HEK293 (cell line): ENCODE measurements at regions not wholly inside any gene's neighbourhood (a gene's known extent, or its start where the extent isn't known, plus 50 kb on each side); places are given as distances from the start of the nearest gene placed in this dataset.

Source experiments
- CTCF ChIA-PET: fragments of 350-600 bp; formaldehyde crosslinking; extraction: SDS; loops from one replicate; lab custom pipeline; 2021; ENCODE audit warnings: antibody characterized with exemption; lab: Yijun Ruan, JAX
- POLR2A ChIA-PET: fragments of 300-600 bp; formaldehyde crosslinking; extraction: SDS; loops from one replicate; lab custom pipeline; 2020; ENCODE audit warnings: antibody characterized with exemption, inconsistent platforms; lab: Yijun Ruan, JAX
- H3K27ac ChIP-seq: fragments of 200-500 bp; sonication (Bioruptor generic); 2 replicates; pipeline ENCODE4 v1.5.1; 2014; ENCODE audit warnings: low read depth, low read length, control low read depth, inconsistent platforms; ENCODE audit errors: extremely low read depth
- H3K36me3 ChIP-seq, 2 experiments: fragments of 200-500 bp in 1 of 2; sonication (Bioruptor generic) in 1 of 2; 1 replicate in 1 of 2; 2 replicates in 1 of 2; pipeline ENCODE4 v1.5.1; 2014 to 2017; ENCODE audit warnings: inconsistent platforms in 2 of 2, low read length in 2 of 2; ENCODE audit not compliant: control insufficient read depth in 2 of 2, insufficient read depth in 1 of 2
- H3K4me1 ChIP-seq: fragments of 200-500 bp; sonication (Bioruptor generic); 2 replicates; pipeline ENCODE4 v1.5.1; 2014; ENCODE audit warnings: mild to moderate bottlenecking, low read length, inconsistent platforms; ENCODE audit not compliant: control insufficient read depth, insufficient read depth
- H3K4me3 ChIP-seq: 2 replicates; pipeline ENCODE4 v1.5.1; 2011; ENCODE audit warnings: low read depth, mild to moderate bottlenecking, control low read depth, low read length, moderate library complexity
- H3K9me3 ChIP-seq: fragments of 200-500 bp; sonication (Bioruptor generic); 2 replicates; pipeline ENCODE4 v1.5.1; 2014; ENCODE audit warnings: low read depth, low read length, inconsistent platforms; ENCODE audit not compliant: control insufficient read depth, insufficient read depth
- BCL11B ChIP-seq: fragments of 450-650 bp; formaldehyde crosslinking; IDR thresholded peaks from 2 replicates; pipeline ENCODE4 v1.5.1; 2016; ENCODE audit warnings: low read depth, missing biosample characterization, missing genetic modification characterization
- GFI1B ChIP-seq: fragments of 450-650 bp; formaldehyde crosslinking; IDR thresholded peaks from 2 replicates; pipeline ENCODE4 v1.5.1; 2016; ENCODE audit warnings: missing biosample characterization, missing genetic modification characterization
- GLI4 ChIP-seq: fragments of 450-650 bp; formaldehyde crosslinking; IDR thresholded peaks from 2 replicates; pipeline ENCODE4 v1.5.1; 2016; ENCODE audit warnings: missing biosample characterization, missing genetic modification characterization
- HIC1 ChIP-seq: fragments of 450-650 bp; formaldehyde crosslinking; IDR thresholded peaks from 2 replicates; pipeline ENCODE4 v1.5.1; 2016; ENCODE audit warnings: missing biosample characterization, missing genetic modification characterization
- KLF16 ChIP-seq: fragments of 450-650 bp; formaldehyde crosslinking; IDR thresholded peaks from 2 replicates; pipeline ENCODE4 v1.5.1; 2017; ENCODE audit warnings: missing biosample characterization, missing genetic modification characterization
- KLF8 ChIP-seq: fragments of 450-650 bp; formaldehyde crosslinking; IDR thresholded peaks from 2 replicates; pipeline ENCODE4 v1.5.1; 2016; ENCODE audit warnings: missing biosample characterization, missing genetic modification characterization
- MZF1 ChIP-seq: fragments of 450-650 bp; formaldehyde crosslinking; IDR thresholded peaks from 2 replicates; pipeline ENCODE4 v1.5.1; 2017; ENCODE audit warnings: missing biosample characterization, missing genetic modification characterization, borderline replicate concordance
- SCRT1 ChIP-seq: fragments of 450-650 bp; formaldehyde crosslinking; IDR thresholded peaks from 2 replicates; pipeline ENCODE4 v1.5.1; 2016; ENCODE audit warnings: missing biosample characterization, missing genetic modification characterization, borderline replicate concordance
- ZBTB21 ChIP-seq: fragments of 450-650 bp; formaldehyde crosslinking; IDR thresholded peaks from 2 replicates; pipeline ENCODE4 v1.5.1; 2017; ENCODE audit warnings: missing biosample characterization, missing genetic modification characterization
- ZBTB44 ChIP-seq: fragments of 450-650 bp; IDR thresholded peaks from 2 replicates; pipeline ENCODE4 v1.5.1; 2018; ENCODE audit warnings: missing biosample characterization, mild to moderate bottlenecking, missing genetic modification characterization
- ZBTB8A ChIP-seq: fragments of 450-650 bp; formaldehyde crosslinking; IDR thresholded peaks from 2 replicates; pipeline ENCODE4 v1.5.1; 2016; ENCODE audit warnings: missing biosample characterization, missing genetic modification characterization
- ZNF132 ChIP-seq: fragments of 450-650 bp; formaldehyde crosslinking; IDR thresholded peaks from 2 replicates; pipeline ENCODE4 v1.5.1; 2017; ENCODE audit warnings: missing biosample characterization, missing genetic modification characterization, borderline replicate concordance
- ZNF146 ChIP-seq: fragments of 450-650 bp; formaldehyde crosslinking; IDR thresholded peaks from 2 replicates; pipeline ENCODE4 v1.5.1; 2016; ENCODE audit warnings: missing biosample characterization, missing genetic modification characterization
- ZNF292 ChIP-seq: fragments of 450-650 bp; formaldehyde crosslinking; IDR thresholded peaks from 2 replicates; pipeline ENCODE4 v1.5.1; 2016; ENCODE audit warnings: low read depth, missing biosample characterization, missing genetic modification characterization, borderline replicate concordance
- ZNF335 ChIP-seq: fragments of 450-650 bp; formaldehyde crosslinking; conservative IDR thresholded peaks from 2 replicates; pipeline ENCODE4 v1.5.1; 2016; ENCODE audit warnings: missing biosample characterization, missing genetic modification characterization
- ZNF341 ChIP-seq: fragments of 450-650 bp; formaldehyde crosslinking; IDR thresholded peaks from 2 replicates; pipeline ENCODE4; 2016; ENCODE audit warnings: low read depth, missing biosample characterization, missing genetic modification characterization
- ZNF354C ChIP-seq: fragments of 450-650 bp; formaldehyde crosslinking; IDR thresholded peaks from 2 replicates; pipeline ENCODE4 v1.5.1; 2016; ENCODE audit warnings: missing biosample characterization, missing genetic modification characterization, low read depth, borderline replicate concordance
- ZNF362 ChIP-seq: fragments of 450-650 bp; formaldehyde crosslinking; IDR thresholded peaks from 2 replicates; pipeline ENCODE4 v1.5.1; 2016; ENCODE audit warnings: missing biosample characterization, missing genetic modification characterization
- ZNF473 ChIP-seq: fragments of 450-650 bp; formaldehyde crosslinking; IDR thresholded peaks from 2 replicates; pipeline ENCODE4 v1.5.1; 2017; ENCODE audit warnings: missing biosample characterization, missing genetic modification characterization
- ZNF555 ChIP-seq: fragments of 450-650 bp; formaldehyde crosslinking; conservative IDR thresholded peaks from 2 replicates; pipeline ENCODE4 v1.5.1; 2017; ENCODE audit warnings: missing biosample characterization, mild to moderate bottlenecking, missing genetic modification characterization, inconsistent platforms
- ZNF639 ChIP-seq: fragments of 450-650 bp; formaldehyde crosslinking; IDR thresholded peaks from 2 replicates; pipeline ENCODE4 v1.5.1; 2016; ENCODE audit warnings: missing biosample characterization, missing genetic modification characterization
- ZNF654 ChIP-seq: fragments of 450-650 bp; formaldehyde crosslinking; IDR thresholded peaks from 2 replicates; pipeline ENCODE4 v1.5.1; 2016; ENCODE audit warnings: low read depth, missing biosample characterization, missing genetic modification characterization
- ZNF660 ChIP-seq: fragments of 450-650 bp; IDR thresholded peaks from 2 replicates; pipeline ENCODE4 v1.5.1; 2018; ENCODE audit warnings: missing biosample characterization, mild to moderate bottlenecking, missing genetic modification characterization
- ZNF692 ChIP-seq: fragments of 450-650 bp; formaldehyde crosslinking; IDR thresholded peaks from 2 replicates; pipeline ENCODE4 v1.5.1; 2016; ENCODE audit warnings: missing biosample characterization, missing genetic modification characterization
- ZNF701 ChIP-seq: fragments of 450-650 bp; formaldehyde crosslinking; IDR thresholded peaks from 2 replicates; pipeline ENCODE4 v1.5.1; 2016; ENCODE audit warnings: missing biosample characterization, missing genetic modification characterization
- ZNF777 ChIP-seq: fragments of 450-650 bp; formaldehyde crosslinking; IDR thresholded peaks from 2 replicates; pipeline ENCODE4 v1.5.1; 2017; ENCODE audit warnings: missing biosample characterization, missing genetic modification characterization, borderline replicate concordance
- TF ChIP-seq, protein P1 (sequence below): fragments of 450-650 bp; formaldehyde crosslinking; IDR thresholded peaks from 2 replicates; pipeline ENCODE4 v1.5.1; 2016; ENCODE audit warnings: missing biosample characterization, missing genetic modification characterization

- H3K4me3 ChIP-seq, result no peak overlapping the region
- H3K4me1 ChIP-seq, result no peaks in the 10 kb centered on the region
- H3K9me3 ChIP-seq, result no peaks in the 10 kb centered on the region
- ChIA-PET POLR2A (no interaction called here), CTCF (no interaction called here)
- no peaks in the 10 kb centered on the region for H3K36me3 ChIP-seq
- TF ChIP-seq HIC1 (tag by site-specific recombination) (no peak), ZNF660 (tag by site-specific recombination) (no peak), ZNF292 (no peak), ZBTB44 (tag by site-specific recombination) (no peak), BCL11B (no peak), ZNF701 (tag by site-specific recombination) (no peak), KLF16 (tag by site-specific recombination) (no peak), ZNF341 (no peak), MZF1 (tag by site-specific recombination) (no peak), ZNF354C (tag by site-specific recombination) (no peak), SCRT1 (tag by site-specific recombination) (no peak), ZBTB8A (tag by site-specific recombination) (no peak), KLF8 (no peak), ZNF777 (tag by site-specific recombination) (no peak), ZNF555 (tag by site-specific recombination) (no peak), ZNF692 (tag by site-specific recombination) (no peak)
- TF ChIP-seq, protein P1, sequence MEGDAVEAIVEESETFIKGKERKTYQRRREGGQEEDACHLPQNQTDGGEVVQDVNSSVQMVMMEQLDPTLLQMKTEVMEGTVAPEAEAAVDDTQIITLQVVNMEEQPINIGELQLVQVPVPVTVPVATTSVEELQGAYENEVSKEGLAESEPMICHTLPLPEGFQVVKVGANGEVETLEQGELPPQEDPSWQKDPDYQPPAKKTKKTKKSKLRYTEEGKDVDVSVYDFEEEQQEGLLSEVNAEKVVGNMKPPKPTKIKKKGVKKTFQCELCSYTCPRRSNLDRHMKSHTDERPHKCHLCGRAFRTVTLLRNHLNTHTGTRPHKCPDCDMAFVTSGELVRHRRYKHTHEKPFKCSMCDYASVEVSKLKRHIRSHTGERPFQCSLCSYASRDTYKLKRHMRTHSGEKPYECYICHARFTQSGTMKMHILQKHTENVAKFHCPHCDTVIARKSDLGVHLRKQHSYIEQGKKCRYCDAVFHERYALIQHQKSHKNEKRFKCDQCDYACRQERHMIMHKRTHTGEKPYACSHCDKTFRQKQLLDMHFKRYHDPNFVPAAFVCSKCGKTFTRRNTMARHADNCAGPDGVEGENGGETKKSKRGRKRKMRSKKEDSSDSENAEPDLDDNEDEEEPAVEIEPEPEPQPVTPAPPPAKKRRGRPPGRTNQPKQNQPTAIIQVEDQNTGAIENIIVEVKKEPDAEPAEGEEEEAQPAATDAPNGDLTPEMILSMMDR (tag by site-specific recombination), result no peak
- H3K27ac ChIP-seq, result no peak overlapping the region
Measured at GRCh38 chr4:163256680-163257343, 75.6 kb downstream of the NPY1R start.

GRCh38 chr4:163251204-163251603 lies 81.2 kb downstream of the NPY1R start:
- Histone ChIP-seq H3K27ac (no peak overlapping the region), H3K4me3 (no peak overlapping the region), H3K4me1 (no peaks in the 10 kb centered on the region), H3K36me3 (no peaks in the 10 kb centered on the region), H3K9me3 (no peaks in the 10 kb centered on the region)
- ChIA-PET POLR2A (no interaction called here), CTCF (no interaction called here)
- TF ChIP-seq GFI1B (tag by site-specific recombination) (no peak), ZNF146 (tag by site-specific recombination) (no peak), ZNF335 (no peak), ZNF362 (no peak), ZNF654 (tag by site-specific recombination) (no peak), ZNF777 (tag by site-specific recombination) (no peak), ZBTB21 (no peak), ZNF639 (tag by site-specific recombination) (no peak), ZNF473 (no peak), ZNF132 (tag by site-specific recombination) (no peak), GLI4 (no peak)
